Type B pancreatic cell (in vitro differentiated cells): ENCODE measurements at regions not wholly inside any gene's neighbourhood (a gene's known extent, or its start where the extent isn't known, plus 50 kb on each side); places are given as distances from the start of the nearest gene placed in this dataset.

Experiments used
- DNase-seq: peaks from one replicate; pipeline ENCODE4 v3.0.0; 2021; ENCODE audit warnings: mixed read lengths; ENCODE audit not compliant: unreplicated experiment; ENCODE audit errors: extremely low spot score
- H3K27ac Mint-ChIP-seq: 2 replicates; pipeline ENCODE4 v1.8.0; 2021; ENCODE audit warnings: mild to moderate bottlenecking, mixed read lengths
- H3K27me3 Mint-ChIP-seq: 2 replicates; pipeline ENCODE4 v1.8.0; 2021; ENCODE audit warnings: mixed read lengths
- H3K36me3 Mint-ChIP-seq: 2 replicates; pipeline ENCODE4 v1.8.0; 2021; ENCODE audit warnings: mixed read lengths
- H3K4me1 Mint-ChIP-seq: one replicate; pipeline ENCODE4 v1.8.0; 2021; ENCODE audit warnings: mixed read lengths; ENCODE audit not compliant: unreplicated experiment
- H3K4me3 Mint-ChIP-seq: 2 replicates; pipeline ENCODE4 v1.8.0; 2021; ENCODE audit warnings: mild to moderate bottlenecking, mixed read lengths
- H3K9me3 Mint-ChIP-seq: 2 replicates; pipeline ENCODE4 v1.8.0; 2021; ENCODE audit warnings: mixed read lengths
- CTCF ChIP-seq: fragments of 200-600 bp; sonication (generic); conservative IDR thresholded peaks from 2 replicates; pipeline ENCODE4 v1.5.0; 2021; ENCODE audit warnings: antibody characterized with exemption, mild to moderate bottlenecking

- Mint-ChIP-seq H3K4me1 (peaks cover 11% of the 10 kb centered on the region), H3K27me3 (peaks cover 12% of the 10 kb centered on the region), H3K4me3 (no peak overlapping the region), H3K27ac (no peak overlapping the region), H3K36me3 (peaks cover 4% of the 10 kb centered on the region), H3K9me3 (peaks cover 6% of the 10 kb centered on the region)
- TF ChIP-seq CTCF, result no peak
- no peak for DNase-seq
Observed at GRCh38 chr16:64307431-64307830, 814.4 kb downstream of the CDH11 start.

GRCh38 chr16:64305663-64306062, 816.2 kb downstream of the CDH11 start:
- no peak overlapping the region for H3K4me3 Mint-ChIP-seq
- TF ChIP-seq CTCF, result no peak
- no peak overlapping the region for H3K27ac Mint-ChIP-seq
- H3K9me3 Mint-ChIP-seq, result peaks cover 6% of the 10 kb centered on the region
- no peak for DNase-seq
- H3K4me1 Mint-ChIP-seq, result peaks cover 11% of the 10 kb centered on the region
- H3K36me3 Mint-ChIP-seq, result peaks cover 4% of the 10 kb centered on the region
- H3K27me3 Mint-ChIP-seq, result peaks cover 12% of the 10 kb centered on the region

- peaks cover 8% of the 10 kb centered on the region for H3K27me3 Mint-ChIP-seq
- H3K27ac Mint-ChIP-seq, result no peak overlapping the region
- no peak for DNase-seq
- peaks cover 11% of the 10 kb centered on the region for H3K4me1 Mint-ChIP-seq
- no peak for TF ChIP-seq CTCF
- peaks cover 4% of the 10 kb centered on the region for H3K36me3 Mint-ChIP-seq
- H3K4me3 Mint-ChIP-seq, result no peak overlapping the region
- H3K9me3 Mint-ChIP-seq, result peaks cover 6% of the 10 kb centered on the region
Observed at GRCh38 chr16:64304951-64305350, 816.9 kb downstream of the CDH11 start.

GRCh38 chr16:64304396-64304795, 817.5 kb downstream of the CDH11 start:
- Mint-ChIP-seq H3K36me3 (peaks cover 2% of the 10 kb centered on the region), H3K9me3 (peaks cover 6% of the 10 kb centered on the region), H3K4me1 (peaks cover 11% of the 10 kb centered on the region), H3K27me3 (peaks cover 8% of the 10 kb centered on the region), H3K27ac (no peak overlapping the region), H3K4me3 (no peak overlapping the region)
- TF ChIP-seq CTCF, result no peak
- no peak for DNase-seq

GRCh38 chr16:64297863-64298600, 823.8 kb downstream of the CDH11 start:
- Mint-ChIP-seq H3K36me3 (no peaks in the 10 kb centered on the region), H3K4me3 (no peak overlapping the region), H3K9me3 (peaks cover 4% of the 10 kb centered on the region), H3K27me3 (no peaks in the 10 kb centered on the region), H3K4me1 (peaks cover 4% of the 10 kb centered on the region), H3K27ac (no peak overlapping the region)
- no peak for DNase-seq
- TF ChIP-seq CTCF, result no peak

- DNase-seq, result no peak
- Mint-ChIP-seq H3K27ac (no peak overlapping the region), H3K4me3 (no peak overlapping the region), H3K27me3 (no peaks in the 10 kb centered on the region), H3K36me3 (no peaks in the 10 kb centered on the region), H3K9me3 (peaks cover 4% of the 10 kb centered on the region), H3K4me1 (peaks cover 4% of the 10 kb centered on the region)
- no peak for TF ChIP-seq CTCF
Observed at GRCh38 chr16:64295466-64295865, 826.4 kb downstream of the CDH11 start.
